GM11168 (cell line): ENCODE measurements at regions not wholly inside any gene's neighbourhood (a gene's known extent, or its start where the extent isn't known, plus 50 kb on each side); places are given as distances from the start of the nearest gene placed in this dataset.

Experiments
- in situ Hi-C: fragments of 300-500 bp; cut with MboI; formaldehyde crosslinking; loops from one replicate; pipeline ENCODE4 v1.12.0; 2022; ENCODE audit warnings: low sequenced_read_pairs; ENCODE audit not compliant: unreplicated experiment

- in situ Hi-C loops = no loop called here
Measured at GRCh38 chr1:38142606-38143005, 96.0 kb upstream of the POU3F1 start.

GRCh38 chr1:38141483-38141882 lies 94.9 kb upstream of the POU3F1 start:
- in situ Hi-C loops = no loop called here

- in situ Hi-C loops = no loop called here
Measured at GRCh38 chr1:38139738-38140487, 93.3 kb upstream of the POU3F1 start.

- in situ Hi-C loops = no loop called here
Measured at GRCh38 chr1:38138498-38139233, 92.1 kb upstream of the POU3F1 start.

GRCh38 chr1:38137164-38137563 lies 90.6 kb upstream of the POU3F1 start:
- in situ Hi-C loops = no loop called here

GRCh38 chr1:38135625-38136414 lies 89.2 kb upstream of the POU3F1 start:
- in situ Hi-C loops = no loop called here

- in situ Hi-C loops = no loop called here
Measured at GRCh38 chr1:38134294-38134755, 87.7 kb upstream of the POU3F1 start.

- in situ Hi-C loops = no loop called here
Measured at GRCh38 chr1:38133756-38134155, 87.2 kb upstream of the POU3F1 start.

- in situ Hi-C loops = no loop called here
Measured at GRCh38 chr1:38133304-38133703, 86.7 kb upstream of the POU3F1 start.

- in situ Hi-C loops = no loop called here
Measured at GRCh38 chr1:38132681-38133080, 86.1 kb upstream of the POU3F1 start.

- in situ Hi-C loops = no loop called here
Measured at GRCh38 chr1:38131024-38131585, 84.5 kb upstream of the POU3F1 start.

GRCh38 chr1:38129971-38130370 lies 83.4 kb upstream of the POU3F1 start:
- in situ Hi-C loops = no loop called here

- in situ Hi-C loops = no loop called here
Measured at GRCh38 chr1:38129473-38129872, 82.9 kb upstream of the POU3F1 start.

GRCh38 chr1:38128926-38129453 lies 82.4 kb upstream of the POU3F1 start:
- in situ Hi-C loops = no loop called here

- in situ Hi-C loops = no loop called here
Measured at GRCh38 chr1:38128511-38128910, 81.9 kb upstream of the POU3F1 start.

- in situ Hi-C loops = no loop called here
Measured at GRCh38 chr1:38127428-38127827, 80.8 kb upstream of the POU3F1 start.

- in situ Hi-C loops = no loop called here
Measured at GRCh38 chr1:38126970-38127369, 80.4 kb upstream of the POU3F1 start.

GRCh38 chr1:38125837-38126520 lies 79.4 kb upstream of the POU3F1 start:
- in situ Hi-C loops = no loop called here

GRCh38 chr1:38125016-38125415 lies 78.4 kb upstream of the POU3F1 start:
- in situ Hi-C loops = no loop called here
